ENCODE measurements at regions not wholly inside any gene's neighbourhood (a gene's known extent, or its start where the extent isn't known, plus 50 kb on each side); places are given as distances from the start of the nearest gene placed in this dataset.
"Not testable (repeated sequence)": the region's sequence is repeated elsewhere in the genome, so short reads cannot be mapped to it uniquely, and the experiment has no call there.

DNA sequence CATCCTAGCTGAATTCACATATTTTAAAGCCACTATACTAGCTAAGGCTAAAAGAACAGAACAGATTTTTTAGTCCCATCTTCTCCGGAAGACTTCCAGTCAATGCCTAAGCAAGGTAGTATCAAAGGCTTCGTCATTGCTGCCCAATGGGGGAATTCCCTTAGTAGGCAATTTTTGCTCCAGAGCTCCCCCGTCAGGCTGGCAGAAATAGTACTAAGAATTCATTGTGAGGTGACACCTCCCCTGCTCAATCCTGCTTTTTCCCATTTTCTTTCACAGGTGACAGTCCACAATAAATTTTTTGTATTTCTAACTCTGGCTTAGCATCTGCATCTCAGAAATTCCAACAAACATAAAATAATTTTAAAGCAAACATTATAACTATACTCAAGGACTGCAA, 52.8 kb upstream of the SRSF6 start:
- peak; percentile 29 for DNase-seq

DNA sequence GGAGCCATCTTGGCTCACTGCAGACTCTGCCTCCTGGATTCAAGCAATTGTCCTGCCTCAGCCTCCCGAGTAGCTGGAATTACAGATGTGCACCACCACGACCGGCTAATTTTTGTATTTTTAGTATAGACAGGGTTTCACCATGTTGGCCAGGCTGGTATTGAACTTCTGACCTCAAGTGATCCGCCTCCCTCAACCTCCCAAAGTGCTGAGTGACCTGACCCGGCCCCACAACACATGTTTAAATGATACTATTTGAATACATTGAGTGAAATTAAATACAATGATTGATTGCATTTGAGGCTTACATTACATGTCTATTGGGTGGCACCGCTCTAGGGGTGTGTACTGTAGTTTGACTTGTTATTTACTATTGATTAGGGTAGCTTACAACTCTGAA, 56.8 kb upstream of the SRSF6 start:
- DNase-seq: not testable (repeated sequence)

DNA sequence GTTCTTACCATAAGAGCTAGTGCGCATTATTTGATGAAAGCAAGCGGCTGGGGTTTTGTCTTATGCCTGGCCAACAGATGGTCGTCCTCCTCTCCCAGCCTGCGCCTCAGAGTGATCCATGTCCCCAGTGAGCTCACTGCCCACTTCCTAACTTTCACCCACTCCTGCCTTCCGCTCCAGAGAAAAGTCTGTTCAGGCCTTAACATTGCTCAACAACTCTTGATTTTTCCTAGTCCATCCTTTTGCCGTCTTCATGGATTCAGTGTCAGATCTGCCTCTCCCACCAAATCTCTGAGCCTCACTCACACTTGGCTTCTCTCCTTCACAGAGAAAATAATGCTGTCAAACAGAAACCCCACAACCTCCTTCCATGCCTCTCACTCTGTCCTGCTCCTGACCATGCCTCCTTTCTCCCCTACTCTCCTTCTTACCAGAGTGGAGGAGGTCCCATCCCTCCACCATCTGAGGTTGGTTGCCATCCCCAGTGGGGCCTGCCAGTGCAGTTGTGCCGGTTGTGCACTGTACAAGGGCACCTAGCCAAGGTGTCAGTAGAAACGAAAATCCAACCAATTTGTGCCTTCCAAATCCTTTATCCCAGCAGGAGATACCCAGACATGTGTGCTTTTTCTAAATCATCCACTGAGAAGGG, 58.9 kb upstream of the SRSF6 start:
- DNase-seq: no peak

DNA sequence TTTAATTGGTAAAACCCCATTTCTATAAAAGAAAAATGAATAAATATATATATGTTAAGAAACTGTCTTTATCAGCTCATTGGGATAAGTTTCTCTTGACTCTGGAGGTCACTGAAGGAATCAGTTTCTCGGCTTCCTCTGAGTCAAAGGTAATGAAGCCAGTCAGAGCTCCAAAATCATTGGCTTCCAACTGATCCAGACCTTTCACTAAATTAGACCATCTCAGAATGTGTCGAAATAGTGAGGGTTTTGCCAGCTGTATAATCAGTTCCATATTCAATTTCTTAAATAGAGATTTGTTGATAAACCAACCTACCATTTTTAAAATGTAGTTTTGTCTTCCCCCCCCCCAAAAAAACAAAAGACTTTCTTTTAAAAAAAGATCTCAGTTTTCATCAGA, 60.5 kb upstream of the SRSF6 start:
- no peak for DNase-seq

DNA sequence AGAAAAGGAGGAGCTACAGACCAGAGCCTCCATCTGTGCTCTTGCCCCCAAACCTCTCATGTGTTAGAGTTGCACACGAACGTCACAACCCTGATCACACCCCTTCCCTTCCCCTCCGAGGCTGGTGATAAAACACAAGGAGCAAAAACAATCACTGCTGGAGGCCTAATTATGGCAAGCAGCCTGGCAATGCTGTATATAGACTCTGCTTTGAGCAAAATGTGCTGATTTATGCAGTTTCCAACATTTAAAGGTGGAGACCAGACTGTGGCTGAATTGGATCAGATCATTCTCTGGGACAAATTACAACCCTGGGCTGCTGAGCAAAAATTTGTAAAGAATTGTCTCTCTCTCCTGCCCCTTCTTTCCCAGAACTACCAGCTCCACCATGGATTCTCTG, 64.6 kb upstream of the SRSF6 start:
- no peak for DNase-seq

DNA sequence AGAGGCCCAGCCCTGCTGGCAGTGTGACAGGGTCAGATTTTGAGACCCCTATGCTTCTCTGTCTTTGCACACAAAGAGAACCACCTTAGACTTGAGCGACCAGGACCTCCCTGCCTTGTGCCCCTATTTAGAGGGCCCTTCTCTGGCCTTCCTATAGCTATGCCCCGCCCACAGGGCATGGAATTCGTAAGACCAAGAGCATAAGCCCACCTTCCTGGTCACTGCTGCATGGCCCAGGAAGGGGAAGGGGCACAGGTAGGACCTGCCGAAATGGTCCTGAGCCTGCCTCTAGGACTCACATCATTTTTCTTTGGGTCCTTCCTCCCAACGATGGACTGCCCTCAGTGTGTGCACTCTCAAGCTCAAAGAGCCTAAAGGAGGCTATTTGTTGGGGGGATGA, 65.1 kb upstream of the SRSF6 start:
- DNase-seq: no peak

DNA sequence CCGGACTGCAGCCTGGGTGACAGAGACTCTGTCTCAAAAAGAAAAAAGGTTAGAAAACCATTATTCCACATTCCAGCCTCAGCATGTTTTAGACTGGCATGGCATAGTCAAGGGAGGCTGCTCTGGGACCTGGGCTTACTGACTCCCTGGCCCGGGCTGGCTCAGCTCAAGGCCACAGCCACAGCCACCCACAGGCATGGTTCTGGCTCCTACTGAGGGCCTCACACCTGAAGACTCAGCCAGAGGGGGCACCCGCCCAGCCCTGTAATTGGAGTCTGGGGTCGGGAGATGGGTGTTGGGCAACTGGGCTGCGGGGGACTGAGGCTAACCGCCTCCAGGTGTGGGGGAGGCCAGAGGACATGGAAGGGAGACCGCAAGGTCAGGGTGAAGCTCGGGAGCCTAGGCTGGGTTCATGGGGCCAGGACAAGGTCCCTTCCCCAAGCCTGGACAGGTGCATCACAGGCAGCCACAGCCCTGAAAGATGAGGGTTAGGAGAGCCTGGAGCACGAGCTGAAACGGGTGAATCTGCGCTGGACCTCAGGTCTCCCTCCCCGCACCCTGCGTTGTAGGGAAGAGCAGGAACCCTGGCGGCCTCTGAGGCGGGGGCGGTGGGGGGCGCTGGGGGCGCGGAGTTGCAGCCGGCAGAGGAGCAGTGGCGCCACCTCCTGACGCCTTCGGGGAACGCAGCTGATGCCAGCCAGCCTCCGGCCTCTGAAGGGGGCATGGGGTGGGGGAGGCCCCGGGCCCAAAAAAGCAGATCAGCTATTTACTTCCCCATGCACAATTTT, 67.7 kb upstream of the SRSF6 start:
- no peak for DNase-seq

DNA sequence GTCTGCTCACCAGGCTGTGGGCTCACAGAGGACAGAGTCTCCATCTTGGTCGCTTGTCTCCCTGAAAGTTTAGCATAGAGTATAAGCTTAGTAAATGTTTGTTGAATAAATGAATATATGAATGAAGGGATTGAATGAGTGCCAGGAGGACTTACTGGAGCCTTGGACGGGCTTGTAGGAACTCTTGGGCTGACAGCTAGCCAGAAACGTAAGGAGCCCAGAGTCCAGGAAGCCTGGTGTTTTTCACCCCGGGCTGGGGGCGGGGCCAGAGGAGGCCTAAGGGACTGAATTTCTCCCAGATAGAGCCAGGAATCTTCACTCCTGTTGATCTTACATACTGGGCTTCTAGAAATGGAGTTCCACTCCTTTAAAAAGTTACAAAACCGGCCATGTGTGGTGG, 68.5 kb upstream of the SRSF6 start:
- no peak for DNase-seq

DNA sequence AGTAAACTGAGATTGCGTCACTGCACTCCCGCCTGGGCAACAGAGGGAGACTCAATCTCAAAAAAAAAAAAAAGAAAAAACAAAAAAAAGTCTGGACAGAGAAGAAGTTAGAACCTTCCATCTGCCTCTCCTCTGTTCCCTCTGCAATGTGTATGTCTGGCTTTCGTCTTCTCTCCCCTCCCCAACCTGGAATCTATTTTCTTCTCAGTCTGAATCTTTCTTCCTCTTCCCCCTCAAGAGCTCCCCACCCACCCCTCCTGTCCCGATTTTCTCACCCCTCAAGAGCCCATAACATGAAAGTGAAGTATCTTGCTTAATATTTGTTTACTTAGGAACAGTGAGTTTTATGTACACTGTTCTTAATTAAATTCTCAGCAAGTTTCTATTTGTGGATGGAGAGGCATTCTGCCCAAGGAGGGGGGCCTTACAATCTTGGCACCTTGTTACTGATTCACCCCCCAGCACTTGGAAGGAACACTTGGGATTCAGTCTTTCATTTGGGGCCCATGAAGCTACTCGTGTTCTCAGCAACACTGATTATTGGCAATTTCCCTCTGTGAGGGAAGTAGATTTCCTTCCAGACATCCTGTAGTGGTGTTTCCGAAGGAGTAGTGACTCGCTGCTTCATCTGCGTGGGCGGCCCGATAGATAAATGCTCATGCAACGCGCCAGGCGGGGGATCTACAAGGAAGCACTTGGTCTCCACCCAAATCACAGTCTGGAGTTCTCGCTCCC, 69.3 kb upstream of the SRSF6 start:
- no peak for DNase-seq

DNA sequence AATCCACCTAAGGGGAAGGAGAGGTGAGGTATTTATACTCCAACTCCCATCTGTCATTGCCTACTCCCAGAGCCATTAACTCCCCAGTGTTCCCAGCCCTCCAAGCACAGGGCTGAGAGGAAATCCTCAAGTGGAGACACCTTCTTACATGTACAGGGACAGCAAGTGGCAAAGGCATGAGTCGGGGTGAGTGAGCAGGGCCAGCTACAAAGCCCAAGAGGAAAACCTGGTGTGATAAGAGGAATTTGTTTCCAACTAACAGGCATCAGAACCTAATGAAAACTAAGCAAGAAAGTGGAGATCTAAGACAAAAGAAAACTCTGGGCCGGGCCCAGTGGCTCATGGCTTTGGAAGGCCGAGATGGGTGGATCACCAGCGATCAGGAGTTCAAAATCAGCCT, 70.0 kb upstream of the SRSF6 start:
- DNase-seq: no peak

DNA sequence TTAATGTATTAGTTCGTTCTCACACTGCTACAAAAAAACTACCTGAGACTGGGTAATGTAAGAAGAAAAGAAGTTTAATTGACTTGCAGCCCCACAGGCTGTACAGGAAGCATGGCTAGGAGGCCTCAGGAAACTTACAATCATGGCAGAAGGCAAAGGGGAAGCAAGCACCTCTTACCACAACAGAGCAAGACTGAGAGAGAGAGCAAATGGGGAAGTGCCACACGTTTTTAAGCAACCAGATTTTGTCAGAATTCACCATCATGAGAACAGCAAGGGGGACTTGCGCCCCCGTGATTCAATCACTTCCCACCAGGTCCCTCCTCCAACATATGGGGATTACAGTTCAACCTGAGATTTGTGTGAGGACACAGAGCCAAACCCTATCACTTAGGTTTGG, 70.8 kb upstream of the SRSF6 start:
- no peak for DNase-seq

DNA sequence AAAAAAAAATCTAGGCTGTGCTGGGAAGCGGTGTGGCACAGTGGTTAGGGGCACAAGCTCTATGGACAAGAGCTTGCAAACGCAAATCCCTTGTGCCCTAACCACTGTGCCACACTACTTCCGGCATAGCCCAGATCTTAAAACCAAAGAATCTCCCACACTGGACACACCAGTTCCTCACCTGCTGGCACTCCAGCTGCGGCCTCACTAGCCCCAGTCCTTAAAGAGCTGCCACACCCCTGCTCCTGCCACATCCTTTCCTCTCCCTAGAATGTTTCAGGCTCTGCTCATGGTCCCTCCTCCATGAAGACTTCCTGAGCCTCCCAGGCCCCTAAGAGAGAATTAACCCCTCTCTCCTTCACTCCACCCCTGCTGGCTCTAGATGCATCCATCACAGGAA, 71.8 kb upstream of the SRSF6 start:
- DNase-seq: no peak

DNA sequence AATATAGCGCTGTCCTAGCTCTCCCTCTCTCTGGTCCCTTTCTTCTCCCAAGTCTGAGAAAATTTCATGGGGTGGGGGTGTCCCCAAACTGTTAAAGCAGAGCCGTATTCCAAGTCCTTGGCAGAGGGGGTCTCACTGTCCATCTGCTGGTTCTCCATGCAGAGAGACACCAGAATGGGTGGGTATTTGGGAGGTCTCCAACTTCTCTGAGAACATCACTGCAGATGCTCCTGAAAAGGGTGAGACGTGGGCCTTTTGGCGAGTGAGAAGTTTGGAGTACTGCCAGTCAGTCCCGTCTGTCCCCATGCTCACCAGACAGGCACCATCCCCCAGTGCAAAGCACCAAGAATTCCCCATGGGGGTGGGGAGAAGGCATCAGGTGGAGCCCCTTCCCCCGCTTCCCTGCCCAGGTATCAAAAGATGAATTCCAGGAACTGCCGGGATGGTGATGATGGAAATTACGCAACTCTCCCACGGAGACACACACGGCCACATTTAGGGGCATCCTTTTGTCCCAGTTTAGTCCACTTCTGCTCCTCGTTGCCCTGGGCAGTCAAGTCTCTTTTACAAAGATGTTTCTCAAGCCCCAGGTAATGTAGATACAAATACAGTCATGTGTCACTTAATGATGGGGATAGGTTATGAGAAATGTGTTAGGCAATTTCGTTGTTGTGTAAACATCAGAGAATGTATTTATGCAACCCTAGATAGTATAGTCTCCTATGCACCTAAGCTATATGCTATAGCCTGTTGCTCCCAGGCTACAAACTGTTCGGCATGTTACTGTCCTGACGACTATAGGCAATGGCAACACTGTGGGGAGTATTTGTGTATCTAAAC, 73.4 kb upstream of the SRSF6 start:
- DNase-seq: no peak

DNA sequence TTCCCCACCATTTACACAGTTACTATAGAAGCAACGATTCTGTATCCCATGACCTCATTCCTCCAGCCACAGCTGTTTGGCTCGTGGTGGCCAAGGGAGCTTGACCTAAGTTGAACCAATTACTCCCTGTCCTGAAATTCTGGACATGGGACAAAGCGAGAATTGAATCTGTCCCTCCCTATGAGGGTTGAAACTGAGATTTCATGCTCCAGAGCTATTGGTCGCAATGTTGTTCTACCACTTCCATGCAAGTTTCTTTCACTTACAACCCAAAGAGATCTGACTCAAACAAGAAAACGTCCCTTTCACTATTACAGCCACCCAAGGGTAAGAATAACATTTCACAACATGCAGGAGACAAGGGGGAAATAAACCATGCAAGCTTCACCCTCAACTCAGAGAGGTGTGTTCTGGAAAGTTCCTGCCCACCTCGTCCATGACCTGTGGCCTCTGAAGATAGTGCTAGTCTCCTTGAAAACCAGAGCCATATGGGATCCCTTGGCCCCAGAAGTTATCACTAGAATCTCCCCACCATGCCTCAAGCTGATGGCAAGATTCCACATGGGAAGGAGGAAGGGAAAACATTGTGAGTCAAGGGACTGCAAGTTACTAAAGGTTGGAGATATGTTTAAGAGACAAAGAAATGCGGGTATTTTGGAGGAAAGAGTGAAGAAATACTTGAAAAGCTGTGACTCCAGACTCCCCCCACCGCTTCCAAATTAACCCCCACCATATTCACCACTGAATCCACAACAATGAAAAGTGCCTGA, 74.5 kb upstream of the SRSF6 start:
- no peak for DNase-seq

DNA sequence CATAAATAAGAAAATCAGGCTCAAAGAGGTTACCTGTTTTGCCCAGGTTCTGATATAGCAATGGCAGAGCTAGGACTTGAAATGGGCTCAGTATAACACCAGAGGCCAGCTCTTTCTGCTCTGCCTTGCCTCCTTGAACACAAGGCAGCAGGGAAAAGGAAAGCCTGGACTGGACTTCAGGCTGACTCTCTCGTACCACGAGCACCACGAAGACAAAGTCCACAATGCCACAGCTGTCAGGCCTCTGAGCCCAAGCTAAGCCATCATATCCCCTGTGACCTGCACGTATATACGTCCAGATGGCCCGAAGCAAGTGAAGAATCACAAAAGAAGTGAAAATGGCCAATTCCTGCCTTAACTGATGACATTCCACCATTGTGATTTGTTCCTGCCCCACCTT, 75.6 kb upstream of the SRSF6 start:
- not testable (repeated sequence) for DNase-seq

DNA sequence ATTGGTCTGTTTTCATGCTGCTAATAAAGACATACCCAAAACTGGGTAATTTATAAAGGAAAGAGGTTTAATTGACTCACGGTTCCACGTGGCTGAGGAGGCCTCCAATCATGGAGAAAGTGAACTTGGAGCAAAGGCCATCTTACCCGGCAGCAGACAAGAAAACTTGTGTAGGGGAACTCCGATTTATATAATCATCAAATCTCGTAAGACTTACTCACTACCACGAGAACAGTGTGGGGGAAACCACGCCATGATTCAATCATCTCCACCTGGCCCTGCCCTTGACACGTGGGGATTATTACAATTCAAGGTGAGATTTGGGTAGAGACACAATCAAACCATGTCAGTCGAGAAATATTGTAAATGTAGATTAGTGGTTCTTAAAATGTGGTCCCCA, 76.2 kb upstream of the SRSF6 start:
- not testable (repeated sequence) for DNase-seq

DNA sequence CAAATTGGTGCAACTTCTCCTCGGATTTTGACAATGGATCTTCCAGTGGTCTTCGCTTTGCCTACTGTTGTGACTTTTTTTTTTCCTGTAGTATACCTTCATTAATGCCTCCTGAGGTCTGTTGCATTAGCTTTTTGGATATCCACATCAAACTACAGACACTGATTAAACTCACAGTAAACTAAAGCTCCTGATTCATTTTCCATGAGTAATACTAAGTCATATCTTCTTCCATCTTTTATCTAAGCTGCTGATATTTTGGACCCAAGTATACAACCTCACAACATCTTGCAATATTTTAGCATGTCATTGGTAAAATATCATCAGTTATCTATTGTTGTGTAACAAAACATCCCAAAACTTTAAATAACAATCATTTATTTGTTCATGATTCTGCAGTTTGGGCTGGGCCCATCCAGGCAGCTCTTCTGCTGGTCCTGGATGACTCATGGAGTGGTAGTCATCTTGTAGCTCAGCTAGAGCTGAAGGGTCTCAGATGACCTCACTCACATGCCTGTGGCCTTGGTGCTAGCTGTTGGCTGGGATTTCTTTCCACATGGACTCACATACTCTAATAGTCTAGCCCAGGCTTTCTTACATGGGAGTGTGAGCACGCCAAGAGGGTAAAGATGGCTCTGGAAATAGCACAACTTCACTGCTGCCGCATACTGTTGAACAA, 78.3 kb upstream of the SRSF6 start:
- DNase-seq: no peak

DNA sequence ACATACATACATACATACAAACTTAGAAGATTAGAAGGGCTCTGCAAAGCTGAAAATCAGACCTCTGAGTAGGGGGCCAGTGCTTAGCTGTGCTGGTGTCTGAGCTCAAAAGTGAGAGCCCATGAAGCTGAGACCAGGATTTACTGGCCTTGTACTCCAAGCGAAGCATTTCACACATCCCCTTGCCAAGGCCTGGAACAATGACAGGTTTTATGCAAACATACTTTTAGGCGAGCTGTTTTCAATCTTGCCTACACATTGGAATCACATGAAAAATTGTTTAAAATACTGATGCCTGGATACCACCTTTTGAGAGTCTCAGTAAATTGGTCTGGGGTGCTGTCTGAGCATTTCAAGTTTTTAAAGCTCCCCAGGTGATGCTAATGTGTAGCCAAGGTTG, 80.9 kb upstream of the SRSF6 start:
- DNase-seq: no peak

DNA sequence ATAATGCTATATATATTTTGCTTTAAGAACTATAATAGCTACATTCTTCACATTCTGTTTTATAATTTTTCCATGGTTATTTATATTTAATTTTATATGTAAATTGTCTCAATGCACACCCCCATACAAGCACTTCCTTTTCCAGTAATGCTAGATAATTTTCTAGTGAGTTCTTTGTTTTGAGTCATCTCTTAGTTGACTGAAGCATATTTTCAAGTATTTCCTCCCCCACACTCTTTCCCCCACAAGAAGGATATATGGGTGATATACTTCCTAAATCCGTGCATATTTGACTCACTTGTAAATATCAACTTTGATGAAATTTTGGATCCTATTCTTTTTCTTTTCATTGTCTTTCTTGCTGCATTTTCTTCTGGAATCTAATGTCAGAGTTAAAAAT, 82.1 kb upstream of the SRSF6 start:
- DNase-seq: no peak

DNA sequence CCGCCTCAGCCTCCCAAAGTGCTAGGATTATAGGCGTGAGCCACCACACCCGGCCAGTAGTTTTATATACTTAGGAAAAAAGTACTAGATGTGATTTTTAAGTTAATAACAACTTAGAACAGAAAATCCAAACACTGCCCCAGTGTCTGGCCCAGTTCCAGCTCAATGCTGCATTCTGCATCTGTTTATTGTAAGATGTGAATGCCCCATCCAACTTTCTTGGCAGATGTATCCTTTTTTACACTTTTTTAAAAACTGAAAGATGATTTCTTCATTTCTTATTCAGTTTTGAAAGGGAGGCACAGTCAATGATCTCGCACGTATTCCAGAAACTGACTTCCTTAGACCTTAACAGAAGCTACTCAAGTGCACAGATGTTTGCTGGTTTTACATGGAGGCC, 85.6 kb upstream of the SRSF6 start:
- no peak for DNase-seq

DNA sequence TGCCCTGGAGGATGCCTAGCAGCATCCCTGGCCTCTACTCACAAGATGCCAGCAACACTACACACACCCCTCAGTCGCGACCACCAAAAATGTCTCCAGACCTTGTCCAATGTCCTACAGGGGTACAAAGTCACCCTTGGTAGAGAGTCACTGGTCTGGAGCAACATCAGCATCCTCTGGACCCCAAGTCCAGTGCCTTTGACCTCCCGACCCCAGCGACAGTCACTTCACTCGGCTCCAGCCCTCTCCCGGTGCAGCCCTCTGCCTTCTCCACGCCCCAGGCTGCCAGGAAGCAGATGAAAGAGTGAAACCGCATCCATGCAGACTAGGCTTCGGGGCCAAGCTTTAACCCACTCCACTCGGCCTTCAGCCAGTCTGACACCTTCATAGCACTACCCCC, 92.0 kb upstream of the SRSF6 start:
- DNase-seq: no peak

DNA sequence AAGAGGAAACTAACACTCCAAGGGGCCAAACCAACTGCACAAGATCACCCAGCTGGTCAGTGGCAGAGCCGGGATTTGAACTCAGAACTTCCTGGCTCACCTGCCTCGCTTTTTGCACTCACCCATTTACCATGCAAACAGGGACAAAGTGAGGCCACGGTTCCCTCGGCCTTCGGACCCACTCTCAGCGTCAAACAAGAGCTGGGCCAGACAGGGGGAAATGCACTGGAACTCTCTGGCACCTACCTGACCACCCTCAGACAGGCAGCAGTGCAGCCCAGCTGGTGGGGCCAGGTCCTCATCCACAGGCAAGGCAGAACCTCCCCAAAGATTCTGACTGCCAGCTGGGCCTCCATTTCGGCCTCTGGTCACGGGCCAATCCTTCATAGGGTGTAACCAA, 93.7 kb upstream of the SRSF6 start:
- DNase-seq: no peak

Data from hematopoietic multipotent progenitor cell treated with erythropoietin and hydrocortisone succinate and interleukin-3 and kit ligand, for 8 days (in vitro differentiated cells).